ENCODE measurements at regions not wholly inside any gene's neighbourhood (a gene's known extent, or its start where the extent isn't known, plus 50 kb on each side); places are given as distances from the start of the nearest gene placed in this dataset.
"Not testable (repeated sequence)": the region's sequence is repeated elsewhere in the genome, so short reads cannot be mapped to it uniquely, and the experiment has no call there.

DNA sequence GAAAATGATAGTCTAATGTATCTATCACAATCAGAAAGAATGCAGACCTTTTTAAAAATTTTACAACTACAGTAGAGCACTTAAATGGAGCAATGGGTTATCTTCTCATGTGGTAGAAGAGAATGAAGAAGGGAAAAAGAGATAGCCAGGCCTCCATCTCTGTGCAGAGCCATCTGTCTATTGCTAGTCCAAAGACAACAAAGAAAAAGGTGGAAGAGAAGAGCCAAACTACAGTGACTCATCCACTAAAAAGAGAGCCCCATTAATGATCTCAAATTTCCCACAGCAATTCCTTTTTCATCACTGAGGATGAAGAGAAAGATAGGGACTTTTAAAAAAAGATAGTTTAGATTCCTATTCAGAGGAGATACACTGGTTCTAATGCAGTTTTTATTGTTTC, 232.9 kb downstream of the ATXN7L3B start:
- TF ChIP-seq, protein P1, sequence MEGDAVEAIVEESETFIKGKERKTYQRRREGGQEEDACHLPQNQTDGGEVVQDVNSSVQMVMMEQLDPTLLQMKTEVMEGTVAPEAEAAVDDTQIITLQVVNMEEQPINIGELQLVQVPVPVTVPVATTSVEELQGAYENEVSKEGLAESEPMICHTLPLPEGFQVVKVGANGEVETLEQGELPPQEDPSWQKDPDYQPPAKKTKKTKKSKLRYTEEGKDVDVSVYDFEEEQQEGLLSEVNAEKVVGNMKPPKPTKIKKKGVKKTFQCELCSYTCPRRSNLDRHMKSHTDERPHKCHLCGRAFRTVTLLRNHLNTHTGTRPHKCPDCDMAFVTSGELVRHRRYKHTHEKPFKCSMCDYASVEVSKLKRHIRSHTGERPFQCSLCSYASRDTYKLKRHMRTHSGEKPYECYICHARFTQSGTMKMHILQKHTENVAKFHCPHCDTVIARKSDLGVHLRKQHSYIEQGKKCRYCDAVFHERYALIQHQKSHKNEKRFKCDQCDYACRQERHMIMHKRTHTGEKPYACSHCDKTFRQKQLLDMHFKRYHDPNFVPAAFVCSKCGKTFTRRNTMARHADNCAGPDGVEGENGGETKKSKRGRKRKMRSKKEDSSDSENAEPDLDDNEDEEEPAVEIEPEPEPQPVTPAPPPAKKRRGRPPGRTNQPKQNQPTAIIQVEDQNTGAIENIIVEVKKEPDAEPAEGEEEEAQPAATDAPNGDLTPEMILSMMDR (IDR thresholded peaks at IDR 0.05): no peak
- no peak for TF ChIP-seq POLR2A (IDR thresholded peaks at IDR 0.05)
- intact Hi-C loops (cut with DNase I; ENCODE audit: low total_unique reads): no loop called here
- DNase-seq (ENCODE audit: low spot score in 2 of 2): no peak
- H3K4me3 ChIP-seq (ENCODE audit: low read depth, poor library complexity, severe bottlenecking): no peak overlapping the region

DNA sequence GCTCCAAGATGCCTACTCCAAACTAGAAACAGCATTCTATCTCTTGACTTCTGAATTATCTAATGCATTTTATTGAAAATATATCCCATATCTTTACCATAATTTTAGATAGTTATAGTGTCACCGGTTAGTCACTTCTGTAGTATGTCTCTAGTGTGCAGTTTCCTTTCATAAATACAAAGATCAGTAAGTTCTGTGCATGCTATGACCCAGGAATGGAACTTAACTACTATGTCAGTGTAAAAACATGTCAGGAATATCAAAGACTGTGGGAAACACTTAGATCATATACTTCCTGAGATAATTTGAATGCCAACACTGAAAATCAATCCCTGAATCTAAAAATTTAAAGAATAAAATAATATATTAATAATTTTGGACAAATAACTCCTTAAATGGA, 237.6 kb downstream of the ATXN7L3B start:
- 88 to 97% methylated on average over 1 of the region's 1 CpG for WGBS, 2 donors
- intact Hi-C loops (cut with DNase I; ENCODE audit: low total_unique reads): no loop called here
- TF ChIP-seq, protein P1 (IDR thresholded peaks at IDR 0.05): no peak
- no peak for TF ChIP-seq POLR2A (IDR thresholded peaks at IDR 0.05)
- DNase-seq (ENCODE audit: low spot score in 2 of 2): no peak
- no peak overlapping the region for H3K4me3 ChIP-seq (ENCODE audit: low read depth, poor library complexity, severe bottlenecking)

DNA sequence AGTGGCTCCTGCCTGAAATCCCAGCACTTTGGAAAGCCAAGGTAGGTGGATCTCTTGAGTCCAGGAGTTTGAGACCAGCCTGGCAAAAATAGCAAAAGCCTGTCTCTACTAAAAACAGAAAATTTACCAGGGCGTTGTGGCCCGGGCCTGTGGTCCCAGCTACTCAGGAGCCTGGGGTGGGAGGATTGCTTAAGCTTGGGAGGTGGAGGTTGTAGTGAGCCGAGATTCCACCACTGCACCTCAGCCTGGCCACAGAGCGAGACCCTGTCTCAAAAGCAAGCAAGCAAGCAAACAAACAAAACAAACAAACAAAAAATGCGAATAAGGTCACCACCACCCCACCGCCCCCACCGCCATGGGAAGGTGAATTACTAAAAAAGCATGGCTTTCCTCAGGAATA, 238.7 kb downstream of the ATXN7L3B start:
- DNase-seq (ENCODE audit: low spot score in 2 of 2): no peak
- intact Hi-C loops (cut with DNase I; ENCODE audit: low total_unique reads): no loop called here
- no peak overlapping the region for H3K4me3 ChIP-seq (ENCODE audit: low read depth, poor library complexity, severe bottlenecking)
- WGBS, 2 donors: 87 to 92% methylated on average over 7 of the region's 7 CpGs
- TF ChIP-seq, protein P1 (IDR thresholded peaks at IDR 0.05): no peak
- TF ChIP-seq POLR2A (IDR thresholded peaks at IDR 0.05): no peak

DNA sequence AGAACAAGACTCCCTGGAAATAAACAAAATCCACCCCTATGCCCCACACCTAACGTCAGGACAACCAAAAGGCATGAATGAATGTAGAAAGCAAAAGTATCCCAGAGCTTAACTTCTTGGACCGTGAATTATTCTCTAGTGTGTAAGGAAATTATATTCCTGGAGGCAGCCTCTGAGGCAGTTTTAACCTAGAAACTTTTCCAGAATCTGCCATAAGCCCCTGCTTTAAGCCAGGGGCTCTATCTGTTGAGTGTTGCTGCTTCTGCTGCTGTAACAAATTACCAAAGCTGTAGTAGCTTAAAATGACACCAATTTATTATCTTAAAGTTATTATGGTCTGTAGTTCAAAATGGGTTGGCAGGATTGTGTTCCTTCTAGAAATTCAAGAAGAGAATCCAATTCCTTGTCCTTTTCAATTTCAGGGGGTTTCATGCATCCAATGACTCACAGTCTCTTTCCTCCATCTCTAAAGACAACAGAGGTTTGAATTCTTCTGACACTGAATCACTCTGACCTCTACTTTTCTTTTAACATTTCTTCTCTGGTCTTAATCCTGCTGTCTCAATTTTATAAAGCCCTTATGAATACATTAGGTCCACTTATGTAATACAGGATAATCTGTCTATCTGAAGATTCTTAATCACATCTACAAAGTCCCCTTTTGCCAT, 242.7 kb downstream of the ATXN7L3B start:
- TF ChIP-seq, protein P1 (IDR thresholded peaks at IDR 0.05): no peak
- TF ChIP-seq POLR2A (IDR thresholded peaks at IDR 0.05): no peak
- 79 to 82% methylated on average over 2 of the region's 2 CpGs for WGBS, 2 donors
- intact Hi-C loops (cut with DNase I; ENCODE audit: low total_unique reads): no loop called here

DNA sequence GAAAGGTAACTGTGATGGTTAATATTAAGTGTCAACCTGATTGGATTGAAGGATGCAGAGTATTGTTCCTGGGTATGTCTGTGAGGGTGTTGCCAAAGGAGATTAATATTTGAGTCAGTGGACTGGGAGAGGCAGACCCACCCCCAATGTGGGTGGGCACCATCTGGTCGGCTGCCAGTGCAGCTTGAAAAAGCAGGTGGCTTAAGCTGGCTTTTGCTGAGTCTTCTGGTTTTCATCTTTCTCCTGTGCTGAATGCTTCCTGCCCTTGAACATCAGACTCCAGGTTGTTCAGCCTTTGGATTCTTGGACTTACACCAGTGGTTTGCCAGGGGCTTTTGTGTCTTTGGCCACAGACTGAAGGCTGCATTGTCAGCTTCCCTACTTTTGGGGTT, 243.2 kb downstream of the ATXN7L3B start:
- WGBS, 2 donors: 14 to 29% methylated on average over 1 of the region's 1 CpG
- H3K4me3 ChIP-seq (ENCODE audit: low read depth, poor library complexity, severe bottlenecking); intact Hi-C loops (cut with DNase I; ENCODE audit: low total_unique reads); DNase-seq (ENCODE audit: low spot score in 2 of 2): not testable (repeated sequence)

More for the DNA sequence above, 242.7 kb downstream of the ATXN7L3B start:
- DNase-seq (ENCODE audit: low spot score in 2 of 2): no peak
- H3K4me3 ChIP-seq (ENCODE audit: low read depth, poor library complexity, severe bottlenecking): no peak overlapping the region

DNA sequence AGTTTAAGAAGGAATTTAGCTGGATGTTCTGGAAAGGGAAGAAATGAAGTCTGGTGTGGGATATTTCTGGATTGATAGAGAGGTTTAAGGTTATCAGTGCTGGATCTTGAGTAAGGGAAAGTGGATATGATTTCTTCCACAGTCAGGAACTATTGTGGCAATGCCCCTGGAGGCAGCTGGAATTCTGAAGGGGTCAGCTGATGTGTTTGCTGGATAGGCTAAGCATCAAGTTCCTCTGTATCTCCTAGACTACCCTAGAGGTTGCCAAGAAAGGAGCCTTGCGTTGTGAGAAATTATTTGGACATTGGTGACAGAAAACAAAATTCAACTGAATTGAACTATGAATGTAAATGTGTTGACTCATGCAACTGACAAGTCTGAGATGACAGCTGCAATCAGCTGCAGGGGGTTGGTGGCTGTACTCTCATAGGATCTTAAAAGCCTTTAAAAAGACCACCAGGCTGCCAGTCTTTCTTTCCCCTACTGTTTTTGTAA, 244.4 kb downstream of the ATXN7L3B start:
- 68 to 70% methylated on average over 1 of the region's 1 CpG for WGBS, 2 donors
- intact Hi-C loops (cut with DNase I; ENCODE audit: low total_unique reads): no loop called here
- no peak for TF ChIP-seq POLR2A (IDR thresholded peaks at IDR 0.05)
- TF ChIP-seq, protein P1 (IDR thresholded peaks at IDR 0.05): no peak
- H3K4me3 ChIP-seq (ENCODE audit: low read depth, poor library complexity, severe bottlenecking): no peak overlapping the region
- DNase-seq (ENCODE audit: low spot score in 2 of 2): no peak
